ENCODE measurements at regions not wholly inside any gene's neighbourhood (a gene's known extent, or its start where the extent isn't known, plus 50 kb on each side); places are given as distances from the start of the nearest gene placed in this dataset.

DNA sequence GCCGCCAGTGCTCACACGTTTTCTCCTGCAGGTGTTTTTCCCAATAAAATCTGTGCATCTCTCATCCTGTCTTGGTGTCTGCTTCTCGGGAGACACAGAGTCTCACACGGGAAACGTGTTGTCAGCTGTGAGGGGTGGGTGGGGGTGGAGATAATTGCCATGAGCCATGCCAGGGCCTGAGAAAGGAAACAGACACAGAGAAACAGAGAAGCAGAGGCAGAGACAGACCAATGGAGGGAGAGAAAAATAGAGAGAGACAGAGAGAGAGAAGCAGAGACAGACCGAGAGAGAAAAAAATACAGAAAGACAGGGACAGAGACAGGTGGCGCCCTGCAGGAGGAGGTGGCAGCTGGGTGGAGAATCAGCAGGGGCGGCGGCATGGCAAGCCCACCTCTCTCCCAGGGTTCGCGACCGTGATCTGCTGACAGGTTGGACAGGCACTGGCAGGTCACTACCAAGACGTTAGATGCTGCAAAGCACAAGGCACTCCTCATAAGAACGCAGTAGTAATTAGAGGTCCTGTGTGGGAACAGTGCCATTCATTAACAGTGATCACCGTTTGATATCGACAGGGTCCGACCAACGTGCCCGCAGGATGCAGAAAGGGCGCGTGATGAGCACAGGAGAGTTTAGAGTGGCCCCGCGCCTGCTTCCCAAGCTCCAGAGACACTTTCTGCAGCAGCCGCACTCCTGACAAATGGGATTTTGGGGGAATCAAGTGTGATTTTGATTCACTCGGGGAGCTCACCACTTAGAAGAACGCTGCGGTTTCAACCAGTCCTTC is 70.5 kb upstream of the INSIG1 start:
- H3K9me3 Mint-ChIP-seq (ENCODE audit: unreplicated experiment): no peaks in the 10 kb centered on the region
- H3K4me1 Mint-ChIP-seq (ENCODE audit: unreplicated experiment): peaks cover 37% of the 10 kb centered on the region
- H3K27me3 Mint-ChIP-seq (ENCODE audit: unreplicated experiment): peaks cover 14% of the 10 kb centered on the region
- H3K27ac Mint-ChIP-seq (ENCODE audit: unreplicated experiment): no peak overlapping the region
- TF ChIP-seq, protein P1, sequence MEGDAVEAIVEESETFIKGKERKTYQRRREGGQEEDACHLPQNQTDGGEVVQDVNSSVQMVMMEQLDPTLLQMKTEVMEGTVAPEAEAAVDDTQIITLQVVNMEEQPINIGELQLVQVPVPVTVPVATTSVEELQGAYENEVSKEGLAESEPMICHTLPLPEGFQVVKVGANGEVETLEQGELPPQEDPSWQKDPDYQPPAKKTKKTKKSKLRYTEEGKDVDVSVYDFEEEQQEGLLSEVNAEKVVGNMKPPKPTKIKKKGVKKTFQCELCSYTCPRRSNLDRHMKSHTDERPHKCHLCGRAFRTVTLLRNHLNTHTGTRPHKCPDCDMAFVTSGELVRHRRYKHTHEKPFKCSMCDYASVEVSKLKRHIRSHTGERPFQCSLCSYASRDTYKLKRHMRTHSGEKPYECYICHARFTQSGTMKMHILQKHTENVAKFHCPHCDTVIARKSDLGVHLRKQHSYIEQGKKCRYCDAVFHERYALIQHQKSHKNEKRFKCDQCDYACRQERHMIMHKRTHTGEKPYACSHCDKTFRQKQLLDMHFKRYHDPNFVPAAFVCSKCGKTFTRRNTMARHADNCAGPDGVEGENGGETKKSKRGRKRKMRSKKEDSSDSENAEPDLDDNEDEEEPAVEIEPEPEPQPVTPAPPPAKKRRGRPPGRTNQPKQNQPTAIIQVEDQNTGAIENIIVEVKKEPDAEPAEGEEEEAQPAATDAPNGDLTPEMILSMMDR (IDR thresholded peaks at IDR 0.05; ENCODE audit: unreplicated experiment): no peak
- DNase-seq (ENCODE audit: low spot score): no peak
- no peaks in the 10 kb centered on the region for H3K36me3 Mint-ChIP-seq (ENCODE audit: low read depth, unreplicated experiment)
- H3K4me3 Mint-ChIP-seq (ENCODE audit: unreplicated experiment): no peak overlapping the region

DNA sequence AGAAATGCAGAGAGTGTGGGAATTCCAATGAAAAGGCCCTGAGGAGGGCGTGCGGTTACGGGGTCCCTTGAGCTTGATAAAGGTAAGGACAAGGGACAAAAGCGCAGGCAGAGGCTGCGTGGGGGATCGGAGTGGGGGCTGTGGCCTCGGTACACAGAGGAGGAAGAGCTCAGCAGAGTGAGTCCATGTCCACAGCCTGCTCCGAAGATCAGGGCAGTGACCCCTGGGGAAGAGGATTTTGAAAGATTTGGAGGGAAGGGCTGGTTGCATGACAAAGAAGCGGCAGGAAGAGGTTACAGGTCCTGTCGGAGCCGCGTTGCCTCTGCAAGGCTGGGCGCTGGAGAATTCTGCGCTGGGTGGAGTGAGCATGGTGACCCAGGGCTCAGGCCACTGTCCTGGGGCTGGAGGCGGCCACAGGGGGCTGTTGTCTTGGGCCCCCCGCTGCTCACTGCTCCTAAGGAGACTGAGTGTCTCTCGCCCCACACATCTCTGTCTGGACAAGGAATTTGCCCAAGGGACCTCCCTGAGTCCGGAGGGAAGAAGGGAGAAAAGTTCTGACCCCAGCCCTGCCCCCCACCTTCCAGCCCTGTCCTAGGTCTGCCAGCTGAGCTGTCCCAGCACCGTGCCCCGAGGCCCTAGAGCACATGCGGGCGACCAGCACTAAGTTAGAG is 69.8 kb upstream of the INSIG1 start:
- peaks cover 34% of the 10 kb centered on the region for H3K4me1 Mint-ChIP-seq (ENCODE audit: unreplicated experiment)
- DNase-seq (ENCODE audit: low spot score): no peak
- H3K9me3 Mint-ChIP-seq (ENCODE audit: unreplicated experiment): no peaks in the 10 kb centered on the region
- peaks cover 14% of the 10 kb centered on the region for H3K27me3 Mint-ChIP-seq (ENCODE audit: unreplicated experiment)
- TF ChIP-seq, protein P1 (IDR thresholded peaks at IDR 0.05; ENCODE audit: unreplicated experiment): no peak
- no peak overlapping the region for H3K4me3 Mint-ChIP-seq (ENCODE audit: unreplicated experiment)
- H3K27ac Mint-ChIP-seq (ENCODE audit: unreplicated experiment): no peak overlapping the region
- no peaks in the 10 kb centered on the region for H3K36me3 Mint-ChIP-seq (ENCODE audit: low read depth, unreplicated experiment)

DNA sequence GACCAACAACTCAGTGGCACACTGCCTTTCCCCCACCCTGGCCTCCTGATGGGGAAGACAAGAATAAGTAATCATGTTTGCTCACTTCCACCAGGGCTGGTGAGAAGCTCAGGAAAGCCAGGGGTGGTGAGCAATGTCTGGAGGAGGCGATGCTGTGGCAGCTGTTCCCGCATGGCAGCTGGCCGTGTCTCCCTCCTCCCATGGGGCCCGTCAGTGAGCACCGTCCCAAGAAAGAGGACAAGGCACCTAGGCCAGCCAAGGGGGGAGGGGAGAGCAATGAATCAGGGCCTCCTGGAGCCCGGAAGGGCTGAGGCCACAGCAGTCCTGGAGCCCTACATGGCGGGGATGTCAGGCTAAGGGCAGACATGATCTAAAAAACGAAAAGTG is 69.2 kb upstream of the INSIG1 start:
- H3K4me1 Mint-ChIP-seq (ENCODE audit: unreplicated experiment): peaks cover 29% of the 10 kb centered on the region

DNA sequence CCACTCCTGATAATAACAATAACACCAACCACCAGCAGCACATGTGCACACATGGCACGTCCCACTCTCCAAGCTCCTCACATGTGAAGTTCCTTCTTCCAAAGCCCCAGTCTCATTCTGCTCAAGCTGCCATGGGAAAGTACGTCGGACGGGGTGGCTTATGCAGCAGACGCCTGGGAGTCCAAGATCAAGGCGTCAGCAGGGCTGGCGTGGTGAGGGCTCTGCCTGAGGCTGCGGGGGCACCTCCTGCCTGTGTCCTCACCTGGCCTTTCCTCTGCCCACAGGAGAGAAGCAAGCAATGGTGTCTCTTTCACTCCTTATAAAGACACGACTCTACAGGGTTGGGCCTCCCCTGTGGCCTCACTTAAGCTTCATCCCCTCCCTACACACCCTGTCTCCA is 68.8 kb upstream of the INSIG1 start:
- no peak overlapping the region for H3K4me3 Mint-ChIP-seq (ENCODE audit: unreplicated experiment)
- peaks cover 16% of the 10 kb centered on the region for H3K27me3 Mint-ChIP-seq (ENCODE audit: unreplicated experiment)
- DNase-seq (ENCODE audit: low spot score): no peak
- H3K4me1 Mint-ChIP-seq (ENCODE audit: unreplicated experiment): peaks cover 25% of the 10 kb centered on the region
- TF ChIP-seq, protein P1 (IDR thresholded peaks at IDR 0.05; ENCODE audit: unreplicated experiment): no peak
- H3K9me3 Mint-ChIP-seq (ENCODE audit: unreplicated experiment): no peaks in the 10 kb centered on the region
- H3K36me3 Mint-ChIP-seq (ENCODE audit: low read depth, unreplicated experiment): no peaks in the 10 kb centered on the region
- H3K27ac Mint-ChIP-seq (ENCODE audit: unreplicated experiment): no peak overlapping the region

More for the DNA sequence above, 69.2 kb upstream of the INSIG1 start:
- no peak overlapping the region for H3K27ac Mint-ChIP-seq (ENCODE audit: unreplicated experiment)
- H3K27me3 Mint-ChIP-seq (ENCODE audit: unreplicated experiment): peaks cover 14% of the 10 kb centered on the region
- TF ChIP-seq, protein P1 (IDR thresholded peaks at IDR 0.05; ENCODE audit: unreplicated experiment): no peak
- no peak for DNase-seq (ENCODE audit: low spot score)
- no peaks in the 10 kb centered on the region for H3K9me3 Mint-ChIP-seq (ENCODE audit: unreplicated experiment)
- H3K36me3 Mint-ChIP-seq (ENCODE audit: low read depth, unreplicated experiment): no peaks in the 10 kb centered on the region
- H3K4me3 Mint-ChIP-seq (ENCODE audit: unreplicated experiment): no peak overlapping the region

All from endothelial cell (in vitro differentiated cells).